HepG2 (cell line): ENCODE measurements at regions not wholly inside any gene's neighbourhood (a gene's known extent, or its start where the extent isn't known, plus 50 kb on each side); places are given as distances from the start of the nearest gene placed in this dataset.

ENCODE experiments used
- ATAC-seq: fragments of 200-7000 bp; cut with Tn5 transposase; 3 replicates; pipeline ENCODE4 v1.9.1; 2020; ENCODE audit warnings: mild to moderate bottlenecking, moderate library complexity
- BruUV-seq: library from RNA; stranded (reverse); fragments of 400-500 nt; replicated peaks from 2 replicates; lab custom pipeline; 2021; lab: Mats Ljungman, UMichigan
- CTCF ChIA-PET: fragments of 300-600 bp; formaldehyde crosslinking; extraction: SDS; loops from one replicate; lab custom pipeline; 2021; ENCODE audit warnings: low total read pairs, inconsistent platforms, low intra/inter-chr PET ratio; lab: Yijun Ruan, JAX
- POLR2A ChIA-PET: fragments of 350-600 bp; sonication (Branson Sonifier 250); formaldehyde crosslinking; loops from one replicate; lab custom pipeline; 2020; ENCODE audit warnings: antibody characterized with exemption, inconsistent platforms; lab: Yijun Ruan, JAX
- DNase-seq: peaks from one replicate; pipeline ENCODE4 v3.0.0-alpha.2; 2015; ENCODE audit warnings: low spot score
- FAIRE-seq: peaks from 3 replicates; lab custom pipeline; 2011; peaks lifted over from hg19 to GRCh38; lab: Jason Lieb, UNC
- H2AFZ ChIP-seq: one replicate; pipeline ENCODE4 v1.6.1; 2011; ENCODE audit warnings: low read length, inconsistent platforms
- H3K27ac ChIP-seq: fragments of 300-600 bp; 3 replicates; pipeline ENCODE4 v1.8.0; 2011; ENCODE audit warnings: mixed run types, mild to moderate bottlenecking, mixed read lengths, low read length, inconsistent platforms; ENCODE audit not compliant: insufficient read depth; ENCODE audit errors: extremely low read length
- H3K27me3 ChIP-seq, 2 experiments: fragments of 200-600 bp in 1 of 2; 2 replicates in 1 of 2; 3 replicates in 1 of 2; pipeline versions ENCODE4 v1.6.0 to v1.8.0; 2011; ENCODE audit warnings: low read length in 2 of 2, mild to moderate bottlenecking in 2 of 2, moderate library complexity in 2 of 2, inconsistent platforms in 1 of 2; ENCODE audit not compliant: insufficient read depth in 2 of 2, control insufficient read depth in 1 of 2
- H3K36me3 ChIP-seq, 2 experiments: fragments of 200-600 bp in 1 of 2; replicated peaks in 1 of 2; 2 replicates in 1 of 2; 3 replicates in 1 of 2; pipeline versions ENCODE4 v1.5.1 to v1.8.0; 2011; ENCODE audit warnings: low read length in 2 of 2, inconsistent platforms in 1 of 2; ENCODE audit not compliant: insufficient read depth in 2 of 2, control insufficient read depth in 1 of 2
- H3K4me1 ChIP-seq: 2 replicates; pipeline ENCODE4 v1.5.1; 2012; ENCODE audit warnings: low read length, inconsistent platforms; ENCODE audit not compliant: insufficient read depth
- H3K4me2 ChIP-seq: 2 replicates; pipeline ENCODE4 v1.6.0; 2011; ENCODE audit warnings: low read depth, low read length, inconsistent platforms
- H3K4me3 ChIP-seq, 3 experiments: fragments of 200-600 bp in 1 of 3; sonication (generic), shearing (Covaris generic) in 1 of 3; replicated peaks in 1 of 3; 2 replicates each; pipeline ENCODE4 v1.5.1; 2011 to 2016; ENCODE audit warnings: low read length in 3 of 3, inconsistent platforms in 2 of 3, low read depth in 2 of 3, mild to moderate bottlenecking in 2 of 3, control low read depth in 1 of 3, mixed read lengths in 1 of 3; ENCODE audit not compliant: insufficient read depth in 1 of 3
- H3K79me2 ChIP-seq: one replicate; pipeline ENCODE4 v1.6.1; 2011; ENCODE audit warnings: low read length, inconsistent platforms; ENCODE audit not compliant: insufficient read depth
- H3K9ac ChIP-seq: 2 replicates; pipeline ENCODE4 v1.6.0; 2011; ENCODE audit warnings: mild to moderate bottlenecking, low read depth, low read length, inconsistent platforms; ENCODE audit not compliant: insufficient read depth
- H3K9me3 ChIP-seq: 2 replicates; pipeline ENCODE4 v1.5.1; 2012; ENCODE audit warnings: mild to moderate bottlenecking, low read length
- H4K20me1 ChIP-seq: 2 replicates; pipeline ENCODE4 v1.6.0; 2011; ENCODE audit warnings: inconsistent platforms, mild to moderate bottlenecking, low read length, moderate library complexity; ENCODE audit not compliant: insufficient read depth
- HDAC6 ChIP-seq: fragments of 200-600 bp; sonication (generic); IDR thresholded peaks from 2 replicates; pipeline ENCODE4 v1.7.0; 2017; ENCODE audit warnings: mild to moderate bottlenecking, antibody characterized with exemption, low read length, low read depth
- POLR2G ChIP-seq: fragments of 200-400 bp; formaldehyde crosslinking; IDR thresholded peaks from 2 replicates; pipeline ENCODE4 v1.6.1; 2018; ENCODE audit warnings: mild to moderate bottlenecking, low read depth, low read length, moderate library complexity
- WGBS: methylation state at CpG from one replicate; pipeline ENCODE4 v1.1.6; 2017; ENCODE audit warnings: low lambda C conversion rate; 5-methylcytosine and 5-hydroxymethylcytosine counted together
- in situ Hi-C: cut with HindIII; loops from 2 replicates; pipeline ENCODE4 v1.10.0; 2017; ENCODE audit warnings: low pct_unique_long_range_greater_than_20kb; ENCODE audit not compliant: extremely low pct_ligation_motif_present
- intact Hi-C: fragments of 100-400 bp; cut with micrococcal nuclease; formaldehyde crosslinking; loops from one replicate; pipeline ENCODE4 v1.10.0; 2022; ENCODE audit not compliant: unreplicated experiment
- TF ChIP-seq, protein P1 (sequence below): IDR thresholded peaks from 2 replicates; pipeline ENCODE4 v1.6.1; 2012; ENCODE audit warnings: inconsistent platforms
- TF ChIP-seq, protein P2 (sequence below): sonication (generic); formaldehyde crosslinking; IDR thresholded peaks from 2 replicates; pipeline ENCODE4 v1.5.1; 2020; ENCODE audit warnings: mild to moderate bottlenecking, missing genetic modification reagents, moderate library complexity
- TF ChIP-seq, protein P3 (sequence below): sonication (generic); formaldehyde crosslinking; IDR thresholded peaks from 2 replicates; pipeline ENCODE4 v1.4.0; 2020; ENCODE audit warnings: missing genetic modification reagents, borderline replicate concordance
- TF ChIP-seq, protein P4 (sequence below): sonication (generic); formaldehyde crosslinking; IDR thresholded peaks from 2 replicates; pipeline ENCODE4 v1.4.0; 2020; ENCODE audit warnings: missing genetic modification reagents, borderline replicate concordance

DNA sequence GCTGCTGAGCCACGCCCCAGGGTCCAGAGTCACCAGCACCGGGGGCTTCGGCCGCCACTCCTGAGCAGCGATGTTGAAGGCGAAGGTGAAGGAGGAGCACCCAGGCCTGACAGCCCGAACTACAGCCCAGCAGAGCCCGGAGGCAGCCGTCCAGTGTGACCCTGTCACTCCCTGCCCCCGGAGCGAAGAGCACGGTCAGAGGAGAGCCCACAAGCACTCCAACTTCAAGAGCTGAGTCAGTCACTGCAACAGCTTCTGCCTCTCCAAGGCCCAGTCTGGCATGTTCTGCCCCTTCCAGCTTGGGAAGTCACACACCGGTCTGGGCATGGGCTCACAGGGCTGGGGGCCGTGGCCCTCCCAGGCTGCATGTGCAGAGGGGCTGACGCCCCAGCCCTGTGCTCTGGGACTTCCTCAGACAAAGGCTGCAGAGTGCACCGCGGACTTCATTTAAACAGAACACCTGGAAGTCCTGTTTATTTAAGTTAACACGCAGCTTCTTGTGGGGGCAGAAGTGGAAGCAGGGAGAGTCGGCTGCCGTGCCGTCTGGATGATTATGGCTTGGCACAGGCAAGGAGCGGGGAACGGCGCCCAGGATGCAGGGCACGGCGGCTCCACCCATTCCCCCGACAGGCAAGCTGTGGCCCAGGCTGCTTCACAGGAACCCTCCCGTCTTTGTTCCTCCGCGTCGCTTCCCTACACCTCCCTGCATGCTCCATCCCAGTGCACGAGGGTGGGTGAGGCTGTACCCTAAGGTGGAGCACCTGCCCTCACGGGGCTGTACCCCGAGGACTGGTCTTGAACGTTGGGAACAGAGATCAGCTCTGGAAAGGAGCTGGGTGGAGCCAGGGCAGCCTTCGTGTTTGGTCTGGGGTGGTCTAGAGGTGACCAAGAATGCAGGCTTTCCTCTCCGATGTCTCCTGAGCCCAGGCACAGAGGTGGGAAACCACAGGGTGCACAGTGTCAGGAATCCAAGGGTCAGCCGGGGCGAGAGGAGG is 68.9 kb upstream of the METRNL start:
- TF ChIP-seq, protein P1, sequence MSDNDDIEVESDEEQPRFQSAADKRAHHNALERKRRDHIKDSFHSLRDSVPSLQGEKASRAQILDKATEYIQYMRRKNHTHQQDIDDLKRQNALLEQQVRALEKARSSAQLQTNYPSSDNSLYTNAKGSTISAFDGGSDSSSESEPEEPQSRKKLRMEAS: no peak
- TF ChIP-seq HDAC6 (no peak), POLR2G (no peak)
- TF ChIP-seq, protein P2, sequence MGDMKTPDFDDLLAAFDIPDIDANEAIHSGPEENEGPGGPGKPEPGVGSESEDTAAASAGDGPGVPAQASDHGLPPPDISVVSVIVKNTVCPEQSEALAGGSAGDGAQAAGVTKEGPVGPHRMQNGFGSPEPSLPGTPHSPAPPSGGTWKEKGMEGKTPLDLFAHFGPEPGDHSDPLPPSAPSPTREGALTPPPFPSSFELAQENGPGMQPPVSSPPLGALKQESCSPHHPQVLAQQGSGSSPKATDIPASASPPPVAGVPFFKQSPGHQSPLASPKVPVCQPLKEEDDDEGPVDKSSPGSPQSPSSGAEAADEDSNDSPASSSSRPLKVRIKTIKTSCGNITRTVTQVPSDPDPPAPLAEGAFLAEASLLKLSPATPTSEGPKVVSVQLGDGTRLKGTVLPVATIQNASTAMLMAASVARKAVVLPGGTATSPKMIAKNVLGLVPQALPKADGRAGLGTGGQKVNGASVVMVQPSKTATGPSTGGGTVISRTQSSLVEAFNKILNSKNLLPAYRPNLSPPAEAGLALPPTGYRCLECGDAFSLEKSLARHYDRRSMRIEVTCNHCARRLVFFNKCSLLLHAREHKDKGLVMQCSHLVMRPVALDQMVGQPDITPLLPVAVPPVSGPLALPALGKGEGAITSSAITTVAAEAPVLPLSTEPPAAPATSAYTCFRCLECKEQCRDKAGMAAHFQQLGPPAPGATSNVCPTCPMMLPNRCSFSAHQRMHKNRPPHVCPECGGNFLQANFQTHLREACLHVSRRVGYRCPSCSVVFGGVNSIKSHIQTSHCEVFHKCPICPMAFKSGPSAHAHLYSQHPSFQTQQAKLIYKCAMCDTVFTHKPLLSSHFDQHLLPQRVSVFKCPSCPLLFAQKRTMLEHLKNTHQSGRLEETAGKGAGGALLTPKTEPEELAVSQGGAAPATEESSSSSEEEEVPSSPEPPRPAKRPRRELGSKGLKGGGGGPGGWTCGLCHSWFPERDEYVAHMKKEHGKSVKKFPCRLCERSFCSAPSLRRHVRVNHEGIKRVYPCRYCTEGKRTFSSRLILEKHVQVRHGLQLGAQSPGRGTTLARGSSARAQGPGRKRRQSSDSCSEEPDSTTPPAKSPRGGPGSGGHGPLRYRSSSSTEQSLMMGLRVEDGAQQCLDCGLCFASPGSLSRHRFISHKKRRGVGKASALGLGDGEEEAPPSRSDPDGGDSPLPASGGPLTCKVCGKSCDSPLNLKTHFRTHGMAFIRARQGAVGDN (CRISPR knock-in tag): peak; percentile 9; the same call in 1 of the 2 replicates
- TF ChIP-seq, protein P3, sequence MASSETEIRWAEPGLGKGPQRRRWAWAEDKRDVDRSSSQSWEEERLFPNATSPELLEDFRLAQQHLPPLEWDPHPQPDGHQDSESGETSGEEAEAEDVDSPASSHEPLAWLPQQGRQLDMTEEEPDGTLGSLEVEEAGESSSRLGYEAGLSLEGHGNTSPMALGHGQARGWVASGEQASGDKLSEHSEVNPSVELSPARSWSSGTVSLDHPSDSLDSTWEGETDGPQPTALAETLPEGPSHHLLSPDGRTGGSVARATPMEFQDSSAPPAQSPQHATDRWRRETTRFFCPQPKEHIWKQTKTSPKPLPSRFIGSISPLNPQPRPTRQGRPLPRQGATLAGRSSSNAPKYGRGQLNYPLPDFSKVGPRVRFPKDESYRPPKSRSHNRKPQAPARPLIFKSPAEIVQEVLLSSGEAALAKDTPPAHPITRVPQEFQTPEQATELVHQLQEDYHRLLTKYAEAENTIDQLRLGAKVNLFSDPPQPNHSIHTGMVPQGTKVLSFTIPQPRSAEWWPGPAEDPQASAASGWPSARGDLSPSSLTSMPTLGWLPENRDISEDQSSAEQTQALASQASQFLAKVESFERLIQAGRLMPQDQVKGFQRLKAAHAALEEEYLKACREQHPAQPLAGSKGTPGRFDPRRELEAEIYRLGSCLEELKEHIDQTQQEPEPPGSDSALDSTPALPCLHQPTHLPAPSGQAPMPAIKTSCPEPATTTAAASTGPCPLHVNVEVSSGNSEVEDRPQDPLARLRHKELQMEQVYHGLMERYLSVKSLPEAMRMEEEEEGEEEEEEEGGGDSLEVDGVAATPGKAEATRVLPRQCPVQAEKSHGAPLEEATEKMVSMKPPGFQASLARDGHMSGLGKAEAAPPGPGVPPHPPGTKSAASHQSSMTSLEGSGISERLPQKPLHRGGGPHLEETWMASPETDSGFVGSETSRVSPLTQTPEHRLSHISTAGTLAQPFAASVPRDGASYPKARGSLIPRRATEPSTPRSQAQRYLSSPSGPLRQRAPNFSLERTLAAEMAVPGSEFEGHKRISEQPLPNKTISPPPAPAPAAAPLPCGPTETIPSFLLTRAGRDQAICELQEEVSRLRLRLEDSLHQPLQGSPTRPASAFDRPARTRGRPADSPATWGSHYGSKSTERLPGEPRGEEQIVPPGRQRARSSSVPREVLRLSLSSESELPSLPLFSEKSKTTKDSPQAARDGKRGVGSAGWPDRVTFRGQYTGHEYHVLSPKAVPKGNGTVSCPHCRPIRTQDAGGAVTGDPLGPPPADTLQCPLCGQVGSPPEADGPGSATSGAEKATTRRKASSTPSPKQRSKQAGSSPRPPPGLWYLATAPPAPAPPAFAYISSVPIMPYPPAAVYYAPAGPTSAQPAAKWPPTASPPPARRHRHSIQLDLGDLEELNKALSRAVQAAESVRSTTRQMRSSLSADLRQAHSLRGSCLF (CRISPR knock-in tag): no peak
- TF ChIP-seq, protein P4, sequence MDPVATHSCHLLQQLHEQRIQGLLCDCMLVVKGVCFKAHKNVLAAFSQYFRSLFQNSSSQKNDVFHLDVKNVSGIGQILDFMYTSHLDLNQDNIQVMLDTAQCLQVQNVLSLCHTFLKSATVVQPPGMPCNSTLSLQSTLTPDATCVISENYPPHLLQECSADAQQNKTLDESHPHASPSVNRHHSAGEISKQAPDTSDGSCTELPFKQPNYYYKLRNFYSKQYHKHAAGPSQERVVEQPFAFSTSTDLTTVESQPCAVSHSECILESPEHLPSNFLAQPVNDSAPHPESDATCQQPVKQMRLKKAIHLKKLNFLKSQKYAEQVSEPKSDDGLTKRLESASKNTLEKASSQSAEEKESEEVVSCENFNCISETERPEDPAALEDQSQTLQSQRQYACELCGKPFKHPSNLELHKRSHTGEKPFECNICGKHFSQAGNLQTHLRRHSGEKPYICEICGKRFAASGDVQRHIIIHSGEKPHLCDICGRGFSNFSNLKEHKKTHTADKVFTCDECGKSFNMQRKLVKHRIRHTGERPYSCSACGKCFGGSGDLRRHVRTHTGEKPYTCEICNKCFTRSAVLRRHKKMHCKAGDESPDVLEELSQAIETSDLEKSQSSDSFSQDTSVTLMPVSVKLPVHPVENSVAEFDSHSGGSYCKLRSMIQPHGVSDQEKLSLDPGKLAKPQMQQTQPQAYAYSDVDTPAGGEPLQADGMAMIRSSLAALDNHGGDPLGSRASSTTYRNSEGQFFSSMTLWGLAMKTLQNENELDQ (CRISPR knock-in tag): no peak
- peaks cover 8% of the 10 kb centered on the region; the same call in 1 of the 2 replicates for H3K4me1 ChIP-seq
- no peak overlapping the region for H2AFZ ChIP-seq
- H3K79me2 ChIP-seq: no peaks in the 10 kb centered on the region
- WGBS: 92% methylated on average over 32 of the region's 39 CpGs
- peaks cover 13 to 18% of the 10 kb centered on the region in 2 experiments; a peak in 4 of 5 replicates for H3K36me3 ChIP-seq
- FAIRE-seq (no peak), ATAC-seq (peak; percentile 43), DNase-seq (no peak)
- H3K27me3 ChIP-seq: no peaks in the 10 kb centered on the region
- POLR2A ChIA-PET: no interaction called here
- CTCF ChIA-PET: no interaction called here
- no peaks in the 10 kb centered on the region for H4K20me1 ChIP-seq
- no peak overlapping the region for H3K9ac ChIP-seq
- no peak overlapping the region for H3K27ac ChIP-seq
- no TSS peak for BruUV-seq
- no peaks in the 10 kb centered on the region for H3K9me3 ChIP-seq
- no peak overlapping the region for H3K4me2 ChIP-seq
- intact Hi-C loops (no loop called here), in situ Hi-C loops (no loop called here)
- H3K4me3 ChIP-seq: no peak overlapping the region
